Ramos (cell line): ENCODE measurements at regions not wholly inside any gene's neighbourhood (a gene's known extent, or its start where the extent isn't known, plus 50 kb on each side); places are given as distances from the start of the nearest gene placed in this dataset.
"Not testable (repeated sequence)": the region's sequence is repeated elsewhere in the genome, so short reads cannot be mapped to it uniquely, and the experiment has no call there.

Experiments
- in situ Hi-C: fragments of 300-500 bp; cut with MboI; formaldehyde crosslinking; loops from one replicate; pipeline ENCODE4 v1.14.3; 2022; ENCODE audit warnings: low sequenced_read_pairs; ENCODE audit not compliant: unreplicated experiment

DNA sequence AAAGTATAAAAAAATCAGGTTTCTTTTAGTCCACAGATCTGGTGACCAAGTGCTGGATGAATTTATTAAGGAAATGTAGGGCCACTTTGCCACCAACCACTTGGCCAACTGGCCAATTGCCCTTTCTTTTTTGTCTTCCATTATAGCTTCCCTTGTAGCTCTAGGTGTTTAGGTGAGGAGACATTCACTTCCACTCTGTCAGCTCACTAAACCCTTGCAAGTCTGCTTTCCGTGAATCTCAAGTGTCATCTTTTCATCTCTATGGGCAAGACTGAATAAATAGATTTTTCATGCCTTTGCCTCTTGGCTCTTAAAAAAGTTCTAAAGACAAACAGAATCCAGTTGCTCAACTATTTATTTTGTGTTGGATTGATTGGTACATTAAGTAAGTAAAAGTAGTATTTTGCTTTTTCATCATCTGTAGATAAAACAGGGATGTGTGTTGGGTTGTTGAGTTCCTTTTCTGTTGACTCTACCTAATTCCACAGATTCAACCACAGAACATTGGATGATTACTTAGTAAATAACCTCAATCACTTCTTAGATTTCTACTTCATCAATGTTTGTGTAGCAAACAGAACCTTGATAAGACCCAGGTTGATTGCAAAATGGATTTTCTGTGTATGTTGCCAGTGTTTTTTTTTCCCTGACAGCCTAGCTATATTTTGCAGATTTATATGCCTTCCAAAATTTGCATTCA is 68.1 kb upstream of the GRXCR1 start:
- in situ Hi-C loops = no loop called here

GRCh38 chr4:42821230-42821629 is 71.3 kb upstream of the GRXCR1 start:
- in situ Hi-C loops = no loop called here

GRCh38 chr4:42819863-42820514 is 72.5 kb upstream of the GRXCR1 start:
- in situ Hi-C loops = no loop called here

DNA sequence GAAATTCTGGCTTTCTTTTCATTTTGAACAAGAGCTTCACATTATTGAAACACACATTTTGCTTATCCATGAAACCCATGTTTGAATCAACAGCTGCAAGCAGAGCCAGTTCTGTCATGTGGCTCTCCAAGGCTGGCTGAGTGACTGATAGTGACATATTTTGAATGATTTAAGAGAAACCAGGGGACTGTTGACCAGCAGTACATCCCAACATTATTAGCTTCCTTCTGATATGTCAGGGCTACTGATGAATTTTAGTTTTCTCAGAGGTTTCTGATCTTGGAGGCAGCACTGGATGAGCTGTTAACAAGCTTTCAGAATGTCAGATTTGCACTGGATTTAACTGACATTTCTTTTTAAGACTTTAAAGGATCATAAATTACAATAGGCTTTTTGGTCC is 74.6 kb upstream of the GRXCR1 start:
- in situ Hi-C loops = no loop called here

DNA sequence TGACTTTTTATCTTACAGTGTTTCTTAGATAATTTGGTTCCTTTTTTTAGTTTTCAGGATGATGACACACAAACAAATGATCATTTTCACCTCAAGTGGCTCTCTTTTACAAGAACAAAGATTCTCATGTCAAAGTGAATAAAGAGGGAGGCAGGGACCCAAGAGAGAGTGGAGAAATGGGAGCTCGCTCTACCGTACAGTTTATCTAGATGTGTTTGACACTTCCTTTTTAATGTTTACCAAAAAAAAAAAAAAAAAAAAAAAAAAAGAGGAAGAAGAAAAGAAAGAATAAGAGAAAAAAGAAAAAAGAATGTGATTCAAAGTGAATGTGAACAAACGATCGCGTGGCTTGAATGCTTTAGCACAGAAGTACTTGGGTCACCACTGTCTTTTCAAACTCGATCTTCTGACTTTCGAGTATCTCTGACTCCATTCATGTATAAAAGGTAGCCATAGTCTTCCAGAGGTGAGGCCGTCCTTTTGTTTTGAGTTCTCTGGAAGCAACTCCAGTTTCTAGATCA is 75.6 kb upstream of the GRXCR1 start:
- in situ Hi-C loops = no loop called here

- in situ Hi-C loops = no loop called here
Measured at GRCh38 chr4:42816189-42816879, 76.2 kb upstream of the GRXCR1 start.

DNA sequence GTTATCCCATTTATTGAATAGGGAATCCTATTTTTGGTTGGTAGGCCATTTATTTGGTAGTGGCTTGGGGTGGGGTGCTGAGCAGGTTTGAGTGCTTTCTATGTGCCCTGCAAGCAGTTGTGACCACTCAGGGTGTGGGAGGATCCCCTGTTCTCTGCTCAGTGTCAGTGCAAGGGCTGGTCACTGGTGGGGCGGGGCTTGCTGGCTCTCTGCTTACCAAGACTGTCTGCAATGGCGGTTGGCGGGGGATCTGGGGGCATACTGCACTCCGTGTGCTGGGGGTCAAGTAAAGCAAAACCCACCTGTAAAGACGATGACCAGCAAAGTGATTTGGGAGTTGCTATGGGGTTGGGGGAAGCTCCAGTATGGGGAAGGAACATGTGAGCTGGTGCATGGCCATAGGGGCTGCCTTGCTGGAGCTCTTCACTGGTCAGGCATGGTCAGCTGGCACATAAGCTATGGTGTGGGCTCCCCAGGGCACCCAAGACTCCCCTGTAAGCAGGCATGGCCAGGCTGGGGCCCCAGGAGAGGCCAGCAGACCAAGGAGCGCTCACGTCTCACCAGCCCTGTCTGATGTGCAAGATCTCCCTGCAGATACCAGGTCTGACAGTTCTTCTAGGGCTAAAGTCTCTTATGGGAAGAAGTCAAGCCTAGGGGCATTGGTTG is 83.0 kb upstream of the GRXCR1 start:
- in situ Hi-C loops = no loop called here

DNA sequence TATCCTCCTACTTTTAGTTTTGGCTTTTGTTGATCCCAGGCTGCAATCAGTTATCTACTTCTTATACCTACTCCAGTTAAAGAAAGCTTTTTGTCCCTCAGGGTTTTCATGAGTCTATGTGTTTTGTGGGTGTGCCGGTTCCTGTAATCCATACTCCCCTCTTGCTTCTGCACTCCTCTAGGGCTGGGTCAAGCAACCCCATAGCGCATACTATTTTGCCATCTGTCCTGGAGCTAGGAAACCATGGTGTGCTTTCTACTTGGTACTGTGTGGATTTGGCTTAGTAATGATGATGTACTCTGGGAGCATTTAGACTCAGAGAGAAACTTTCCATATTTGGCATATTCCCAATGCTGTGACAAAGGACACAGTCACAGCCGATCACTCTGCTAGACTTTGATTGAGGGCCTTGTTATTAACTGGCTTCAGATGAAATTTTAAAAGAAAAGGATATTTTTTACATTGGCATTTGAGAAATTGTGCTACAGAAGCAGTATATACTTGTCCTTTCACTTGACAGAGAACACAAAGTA is 86.1 kb upstream of the GRXCR1 start:
- in situ Hi-C loops = no loop called here

DNA sequence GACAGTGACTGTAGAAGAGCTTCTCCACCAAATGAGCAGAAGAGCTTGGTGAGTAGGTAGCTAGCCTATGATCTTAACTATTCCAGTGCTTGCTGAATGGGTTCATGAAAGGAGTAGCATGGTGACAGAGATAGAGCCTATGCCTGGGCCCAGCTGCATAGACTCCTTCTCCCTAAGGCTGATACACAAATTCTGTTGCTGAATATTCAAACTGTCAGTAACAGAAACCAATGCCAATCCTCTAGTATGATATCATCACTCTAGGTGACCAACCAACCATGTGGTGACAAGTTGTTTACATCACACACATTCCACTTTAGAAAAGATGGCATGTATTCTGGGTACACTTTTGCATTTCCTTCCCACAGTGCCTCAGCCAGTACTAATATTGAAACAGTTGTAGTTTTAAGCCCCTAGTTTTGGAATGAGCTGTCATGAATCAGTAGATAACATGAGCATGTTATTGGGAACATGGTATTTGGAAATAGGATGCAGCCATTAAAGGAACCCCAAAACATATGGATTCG is 103.4 kb upstream of the GRXCR1 start:
- in situ Hi-C loops = no loop called here

GRCh38 chr4:42787079-42787463 is 105.4 kb upstream of the GRXCR1 start:
- in situ Hi-C loops = no loop called here

DNA sequence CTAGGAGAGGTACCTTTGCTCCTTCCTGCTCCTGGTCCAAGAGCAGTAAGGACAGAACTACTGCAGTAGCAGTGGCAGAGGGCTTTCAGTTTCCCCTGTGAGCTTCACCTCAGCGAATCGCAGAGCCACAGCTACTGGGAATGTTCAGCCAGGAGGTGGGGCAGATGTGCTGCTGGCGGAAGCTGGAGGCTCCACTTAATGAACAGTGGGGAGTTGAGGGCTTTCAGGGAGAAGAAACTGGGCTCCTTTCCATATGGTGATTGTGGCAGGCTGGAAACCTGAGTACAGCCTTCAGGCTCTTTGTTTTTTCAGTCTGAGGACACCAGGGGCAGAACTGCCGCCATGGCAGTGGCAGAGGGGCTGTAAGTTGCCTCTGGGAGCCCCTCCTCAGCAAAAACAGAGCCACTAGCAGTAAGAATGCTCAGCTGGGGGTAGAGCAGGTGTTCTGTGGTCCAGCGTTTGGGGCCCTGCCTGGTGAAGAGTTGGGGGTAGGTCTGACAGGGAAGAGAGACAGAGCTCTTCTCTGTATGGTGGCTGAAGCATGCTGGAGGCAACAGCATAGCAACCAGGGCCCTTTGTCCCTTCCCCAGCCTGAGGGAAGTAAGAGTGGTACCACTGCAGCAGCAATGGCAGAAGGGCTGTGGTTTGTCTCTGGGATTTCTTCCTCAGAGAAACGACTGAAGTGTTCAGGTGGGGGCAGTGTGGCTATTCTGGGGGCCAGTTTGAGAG is 106.0 kb upstream of the GRXCR1 start:
- in situ Hi-C loops = no loop called here

GRCh38 chr4:42785817-42786216 is 106.7 kb upstream of the GRXCR1 start:
- in situ Hi-C loops = no loop called here

- in situ Hi-C loops = no loop called here
Measured at GRCh38 chr4:42781315-42781714, 111.2 kb upstream of the GRXCR1 start.

DNA sequence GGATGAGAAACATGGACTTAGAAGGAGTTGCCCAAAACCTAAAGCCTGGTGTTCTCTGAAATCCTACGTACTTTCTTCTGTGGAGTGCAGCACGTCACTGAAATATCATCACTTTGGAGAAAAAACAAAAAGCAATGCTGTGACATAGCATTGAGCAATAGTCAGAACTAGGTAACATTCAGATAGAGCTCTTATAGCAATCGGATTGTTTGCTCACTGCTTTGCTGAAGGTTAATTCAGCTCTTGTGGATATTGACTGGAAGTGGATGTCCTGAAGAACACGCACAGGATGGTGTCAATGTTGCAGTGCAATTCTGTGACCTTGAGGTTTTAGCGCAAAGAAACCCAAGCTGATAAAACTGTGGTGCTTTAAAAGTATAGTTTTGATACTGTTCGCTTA is 114.2 kb upstream of the GRXCR1 start:
- in situ Hi-C loops = no loop called here

- in situ Hi-C loops = loop anchor here (5.0 kb wide), 1 partner anchor 196 kb away; no protein-coding TSS in a partner anchor
Measured at GRCh38 chr4:42768125-42768748, 111.3 kb upstream of the ATP8A1 start.

DNA sequence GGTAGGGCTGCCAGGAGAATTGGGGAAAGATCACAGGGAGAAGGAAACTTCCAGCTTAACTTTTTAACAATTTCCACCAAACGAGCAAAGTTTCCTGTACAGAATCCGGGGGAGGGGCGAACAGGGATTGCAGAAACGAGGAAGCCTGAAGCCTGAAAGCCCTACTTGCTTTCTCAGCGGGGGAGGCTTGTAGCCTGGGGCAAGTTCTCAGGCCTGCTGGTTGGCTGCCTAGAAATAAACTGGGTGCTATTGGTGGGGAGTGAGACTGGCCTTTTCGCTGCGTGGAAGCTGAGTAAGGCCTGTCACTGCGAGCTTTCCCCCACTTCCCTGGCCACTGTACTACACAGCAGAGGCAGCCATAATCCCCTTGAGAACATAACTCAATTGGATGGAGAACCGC is 110.8 kb upstream of the ATP8A1 start:
- in situ Hi-C loops = loop anchor here (5.0 kb wide), 1 partner anchor 195 kb away; no protein-coding TSS in a partner anchor

DNA sequence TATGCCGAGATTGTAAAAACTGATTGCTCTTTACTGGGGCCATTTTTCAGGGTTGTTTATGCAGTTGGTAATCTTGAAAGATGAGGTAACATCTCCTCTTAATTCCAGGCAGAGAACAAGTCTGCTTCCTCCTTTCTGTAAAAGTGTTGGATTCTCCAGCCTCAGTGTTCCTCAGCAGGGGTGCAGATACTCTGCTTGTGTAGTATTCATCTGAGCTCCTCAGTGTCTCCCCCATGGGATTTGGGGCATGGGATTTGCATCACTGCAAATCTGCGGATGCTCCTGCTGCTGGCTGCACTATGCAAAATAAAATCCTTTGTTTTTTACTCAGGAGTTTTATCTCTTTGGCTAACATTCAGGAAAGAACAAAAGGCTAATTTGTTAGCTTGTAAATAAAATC is 104.9 kb upstream of the ATP8A1 start:
- in situ Hi-C loops = no loop called here

GRCh38 chr4:42754965-42755364 is 98.1 kb upstream of the ATP8A1 start:
- in situ Hi-C loops = not testable (repeated sequence)

DNA sequence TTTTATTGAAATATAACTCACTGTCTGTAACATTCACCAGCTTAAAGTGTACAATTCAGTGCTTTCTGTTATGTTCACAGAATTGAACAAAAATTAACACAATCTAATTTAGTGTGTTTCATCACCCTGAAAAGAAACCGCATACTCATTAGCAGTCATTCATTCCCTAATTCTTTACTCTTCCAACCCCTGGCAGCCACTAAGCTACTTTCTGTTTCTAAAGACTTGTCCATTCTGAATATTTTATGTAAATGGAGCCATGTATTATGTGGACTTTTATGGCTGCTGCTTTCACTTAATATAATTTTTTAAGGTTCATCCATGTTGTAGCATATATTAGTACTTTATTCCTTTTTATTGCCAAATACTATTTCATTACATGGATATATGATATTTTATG is 94.7 kb upstream of the ATP8A1 start:
- in situ Hi-C loops = no loop called here
